ENCODE measurements at regions not wholly inside any gene's neighbourhood (a gene's known extent, or its start where the extent isn't known, plus 50 kb on each side); places are given as distances from the start of the nearest gene placed in this dataset.

GRCh38 chr18:10090668-10091067, 176.9 kb downstream of the VAPA start:
- no peaks in the 10 kb centered on the region for H3K23me2 ChIP-seq (ENCODE audit: insufficient read length, low read depth, low read length, poor library complexity, severe bottlenecking)
- H3K4ac ChIP-seq (ENCODE audit: low read depth, low read length): no peak overlapping the region
- DNase-seq: no peak
- no peak overlapping the region for H3K4me3 Mint-ChIP-seq
- no peak overlapping the region for H3K23ac ChIP-seq (ENCODE audit: insufficient read length, low read depth, low read length)
- H3K9me3 Mint-ChIP-seq: peaks cover 10 to 19% of the 10 kb centered on the region in 2 experiments; a peak in 4 of 5 replicates
- H4K5ac ChIP-seq (ENCODE audit: insufficient read length, low read depth, low read length): no peak overlapping the region
- no peak for TF ChIP-seq CTCF (conservative IDR thresholded peaks at IDR 0.05)
- no peaks in the 10 kb centered on the region for H3K79me1 ChIP-seq (ENCODE audit: insufficient read depth, low read depth, low read length, poor library complexity, severe bottlenecking)
- H3K27me3 ChIP-seq (ENCODE audit: insufficient read depth, low read length): no peaks in the 10 kb centered on the region
- no peak overlapping the region for H3K14ac ChIP-seq (ENCODE audit: insufficient read depth, low read length)
- no peak overlapping the region for H2BK12ac ChIP-seq (ENCODE audit: insufficient read length, low read depth, low read length)
- H3K56ac ChIP-seq (ENCODE audit: insufficient read length, low read depth, low read length): no peak overlapping the region
- no peaks in the 10 kb centered on the region for H3K9me3 ChIP-seq (ENCODE audit: control insufficient read depth, low read depth, low read length)
- H2AK5ac ChIP-seq (ENCODE audit: insufficient read length, low read length): no peak overlapping the region
- no peak overlapping the region for H2BK15ac ChIP-seq (ENCODE audit: low read depth, low read length)
- no peak overlapping the region for H3K9ac ChIP-seq (ENCODE audit: extremely low read depth, insufficient read length, low read length)
- no peak overlapping the region for H3T11ph ChIP-seq (ENCODE audit: low read length)
- H3K79me2 ChIP-seq (ENCODE audit: insufficient read depth, low read length): no peaks in the 10 kb centered on the region
- H2BK5ac ChIP-seq (ENCODE audit: insufficient read length, low read length): no peak overlapping the region
- peaks cover 46 to 47% of the 10 kb centered on the region in 2 experiments for H3K4me1 Mint-ChIP-seq
- H4K8ac ChIP-seq (replicated peaks; ENCODE audit: insufficient read length, low read depth, low read length): no peak overlapping the region
- no peak overlapping the region for H4K91ac ChIP-seq (ENCODE audit: insufficient read length, low read depth, low read length)
- H3K27ac Mint-ChIP-seq: no peak overlapping the region; a peak in 1 of 7 replicates
- no peak overlapping the region for H2BK120ac ChIP-seq (ENCODE audit: low read depth, low read length, poor library complexity, severe bottlenecking)
- no peak overlapping the region for H3K27ac ChIP-seq (ENCODE audit: insufficient read length, low read depth, low read length)
- H2AFZ ChIP-seq (ENCODE audit: low read length): no peak overlapping the region
- H4K20me1 ChIP-seq (ENCODE audit: control insufficient read depth, insufficient read depth, insufficient read length): no peaks in the 10 kb centered on the region
- no peak overlapping the region for H2BK20ac ChIP-seq (ENCODE audit: low read depth, low read length, poor library complexity, severe bottlenecking)
- no peak overlapping the region for H3K18ac ChIP-seq (ENCODE audit: insufficient read length, low read depth, low read length)
- peaks cover 0 to 19% (median 0%) of the 10 kb centered on the region in 3 experiments; a peak in 3 of 7 replicates for H3K36me3 Mint-ChIP-seq (ENCODE audit: insufficient read depth in 1 of 3, low read depth in 3 of 3)
- no CpG with 5 or more reads among the region's 4 CpGs for WGBS (ENCODE audit: extremely low coverage, insufficient read length, low lambda C conversion rate)
- no peaks in the 10 kb centered on the region; the same call in 1 of the 2 replicates for H3K4me1 ChIP-seq (ENCODE audit: insufficient read depth, low read length)
- H3K4me2 ChIP-seq (ENCODE audit: insufficient read depth, insufficient read length, low read length): no peak overlapping the region
- H3K27me3 Mint-ChIP-seq (ENCODE audit: low read depth): no peaks in the 10 kb centered on the region; the same call in 1 of the 2 replicates

Data from H9 (cell line).